Esophagus squamous epithelium (tissue), 4 donors: ENCODE measurements at regions not wholly inside any gene's neighbourhood (a gene's known extent, or its start where the extent isn't known, plus 50 kb on each side); places are given as distances from the start of the nearest gene placed in this dataset.

ENCODE experiments used
- CTCF ChIP-seq, 6 experiments: fragments of 450-650 bp in 4 of 6; fragments of 200-600 bp in 2 of 6; sonication (generic) in 2 of 6; IDR thresholded peaks; one replicate each; pipeline ENCODE4 v1.5.1; 2016 to 2019; ENCODE audit warnings: antibody characterized with exemption in 6 of 6, mild to moderate bottlenecking in 4 of 6, moderate library complexity in 4 of 6
- POLR2A ChIP-seq, 4 donors: fragments of 450-650 bp; IDR thresholded peaks; one replicate each; pipeline ENCODE4 v1.6.1; 2017; ENCODE audit warnings: antibody characterized with exemption in 4 of 4, mild to moderate bottlenecking in 4 of 4, moderate library complexity in 3 of 4

GRCh38 chr5:167709625-167710024, 581.8 kb upstream of the WWC1 start:
- TF ChIP-seq POLR2A (IDR thresholded peaks at IDR 0.05) (no peak), CTCF (IDR thresholded peaks at IDR 0.05) (no peak)
